HepG2 (cell line): ENCODE measurements at regions not wholly inside any gene's neighbourhood (a gene's known extent, or its start where the extent isn't known, plus 50 kb on each side); places are given as distances from the start of the nearest gene placed in this dataset.

Experiments used
- ATAC-seq: fragments of 200-7000 bp; cut with Tn5 transposase; 3 replicates; pipeline ENCODE4 v1.9.1; 2020; ENCODE audit warnings: mild to moderate bottlenecking, moderate library complexity
- BruUV-seq: library from RNA; stranded (reverse); fragments of 400-500 nt; replicated peaks from 2 replicates; lab custom pipeline; 2021; lab: Mats Ljungman, UMichigan
- CTCF ChIA-PET: fragments of 300-600 bp; formaldehyde crosslinking; extraction: SDS; loops from one replicate; lab custom pipeline; 2021; ENCODE audit warnings: low total read pairs, inconsistent platforms, low intra/inter-chr PET ratio; lab: Yijun Ruan, JAX
- POLR2A ChIA-PET: fragments of 350-600 bp; sonication (Branson Sonifier 250); formaldehyde crosslinking; loops from one replicate; lab custom pipeline; 2020; ENCODE audit warnings: antibody characterized with exemption, inconsistent platforms; lab: Yijun Ruan, JAX
- DNase-seq: peaks from one replicate; pipeline ENCODE4 v3.0.0-alpha.2; 2015; ENCODE audit warnings: low spot score
- FAIRE-seq: peaks from 3 replicates; lab custom pipeline; 2011; peaks lifted over from hg19 to GRCh38; lab: Jason Lieb, UNC
- H2AFZ ChIP-seq: one replicate; pipeline ENCODE4 v1.6.1; 2011; ENCODE audit warnings: low read length, inconsistent platforms
- H3K27ac ChIP-seq: fragments of 300-600 bp; 3 replicates; pipeline ENCODE4 v1.8.0; 2011; ENCODE audit warnings: mixed run types, mild to moderate bottlenecking, mixed read lengths, low read length, inconsistent platforms; ENCODE audit not compliant: insufficient read depth; ENCODE audit errors: extremely low read length
- H3K27me3 ChIP-seq, 2 experiments: fragments of 200-600 bp in 1 of 2; 2 replicates in 1 of 2; 3 replicates in 1 of 2; pipeline versions ENCODE4 v1.6.0 to v1.8.0; 2011; ENCODE audit warnings: low read length in 2 of 2, mild to moderate bottlenecking in 2 of 2, moderate library complexity in 2 of 2, inconsistent platforms in 1 of 2; ENCODE audit not compliant: insufficient read depth in 2 of 2, control insufficient read depth in 1 of 2
- H3K36me3 ChIP-seq, 2 experiments: fragments of 200-600 bp in 1 of 2; replicated peaks in 1 of 2; 2 replicates in 1 of 2; 3 replicates in 1 of 2; pipeline versions ENCODE4 v1.5.1 to v1.8.0; 2011; ENCODE audit warnings: low read length in 2 of 2, inconsistent platforms in 1 of 2; ENCODE audit not compliant: insufficient read depth in 2 of 2, control insufficient read depth in 1 of 2
- H3K4me1 ChIP-seq: 2 replicates; pipeline ENCODE4 v1.5.1; 2012; ENCODE audit warnings: low read length, inconsistent platforms; ENCODE audit not compliant: insufficient read depth
- H3K4me2 ChIP-seq: 2 replicates; pipeline ENCODE4 v1.6.0; 2011; ENCODE audit warnings: low read depth, low read length, inconsistent platforms
- H3K4me3 ChIP-seq, 3 experiments: fragments of 200-600 bp in 1 of 3; sonication (generic), shearing (Covaris generic) in 1 of 3; replicated peaks in 1 of 3; 2 replicates each; pipeline ENCODE4 v1.5.1; 2011 to 2016; ENCODE audit warnings: low read length in 3 of 3, inconsistent platforms in 2 of 3, low read depth in 2 of 3, mild to moderate bottlenecking in 2 of 3, control low read depth in 1 of 3, mixed read lengths in 1 of 3; ENCODE audit not compliant: insufficient read depth in 1 of 3
- H3K79me2 ChIP-seq: one replicate; pipeline ENCODE4 v1.6.1; 2011; ENCODE audit warnings: low read length, inconsistent platforms; ENCODE audit not compliant: insufficient read depth
- H3K9ac ChIP-seq: 2 replicates; pipeline ENCODE4 v1.6.0; 2011; ENCODE audit warnings: mild to moderate bottlenecking, low read depth, low read length, inconsistent platforms; ENCODE audit not compliant: insufficient read depth
- H3K9me3 ChIP-seq: 2 replicates; pipeline ENCODE4 v1.5.1; 2012; ENCODE audit warnings: mild to moderate bottlenecking, low read length
- H4K20me1 ChIP-seq: 2 replicates; pipeline ENCODE4 v1.6.0; 2011; ENCODE audit warnings: inconsistent platforms, mild to moderate bottlenecking, low read length, moderate library complexity; ENCODE audit not compliant: insufficient read depth
- MBNL3 ChIP-seq: fragments of 250-450 bp; sonication (Bioruptor Pico); conservative IDR thresholded peaks from 2 replicates; pipeline ENCODE4 v1.8.0; 2022; ENCODE audit warnings: mild to moderate bottlenecking, inconsistent platforms
- SMAD1 ChIP-seq: sonication (generic); formaldehyde crosslinking; IDR thresholded peaks from 2 replicates; pipeline ENCODE4 v1.4.0; 2020; ENCODE audit warnings: missing genetic modification reagents, low read depth, mild to moderate bottlenecking, borderline replicate concordance
- SOX6 ChIP-seq, 2 experiments: fragments of 450-650 bp in 1 of 2; sonication (generic) in 1 of 2; formaldehyde crosslinking in 1 of 2; IDR thresholded peaks; 2 replicates each; pipeline versions ENCODE4 v1.4.0 to v1.6.1; 2017 to 2020; ENCODE audit warnings: antibody characterized with exemption in 1 of 2, mild to moderate bottlenecking in 1 of 2, missing genetic modification reagents in 1 of 2
- ZNF205 ChIP-seq: IDR thresholded peaks from 2 replicates; pipeline ENCODE4 v1.6.1; 2018; ENCODE audit warnings: missing biosample characterization, missing genetic modification reagents
- ZNF234 ChIP-seq: sonication (generic); formaldehyde crosslinking; conservative IDR thresholded peaks from 2 replicates; pipeline ENCODE4 v1.5.1; 2020; ENCODE audit warnings: mild to moderate bottlenecking, missing genetic modification reagents
- ZNF503 ChIP-seq: sonication (generic); formaldehyde crosslinking; IDR thresholded peaks from 2 replicates; pipeline ENCODE4 v1.4.0; 2020; ENCODE audit warnings: missing genetic modification reagents
- ZSCAN20 ChIP-seq: sonication (generic); formaldehyde crosslinking; IDR thresholded peaks from 2 replicates; pipeline ENCODE4 v1.4.0; 2020; ENCODE audit warnings: missing genetic modification reagents, mild to moderate bottlenecking, borderline replicate concordance
- WGBS: methylation state at CpG from one replicate; pipeline ENCODE4 v1.1.6; 2017; ENCODE audit warnings: low lambda C conversion rate; 5-methylcytosine and 5-hydroxymethylcytosine counted together
- in situ Hi-C: cut with HindIII; loops from 2 replicates; pipeline ENCODE4 v1.10.0; 2017; ENCODE audit warnings: low pct_unique_long_range_greater_than_20kb; ENCODE audit not compliant: extremely low pct_ligation_motif_present
- intact Hi-C: fragments of 100-400 bp; cut with micrococcal nuclease; formaldehyde crosslinking; loops from one replicate; pipeline ENCODE4 v1.10.0; 2022; ENCODE audit not compliant: unreplicated experiment
- TF ChIP-seq, protein P1 (sequence below): sonication (generic); formaldehyde crosslinking; IDR thresholded peaks from 2 replicates; pipeline ENCODE4 v1.5.0; 2020; ENCODE audit warnings: missing genetic modification reagents
- TF ChIP-seq, protein P2 (sequence below): sonication (generic); formaldehyde crosslinking; IDR thresholded peaks from 2 replicates; pipeline ENCODE4 v1.8.0; 2023; ENCODE audit warnings: mild to moderate bottlenecking, missing genetic modification reagents

DNA sequence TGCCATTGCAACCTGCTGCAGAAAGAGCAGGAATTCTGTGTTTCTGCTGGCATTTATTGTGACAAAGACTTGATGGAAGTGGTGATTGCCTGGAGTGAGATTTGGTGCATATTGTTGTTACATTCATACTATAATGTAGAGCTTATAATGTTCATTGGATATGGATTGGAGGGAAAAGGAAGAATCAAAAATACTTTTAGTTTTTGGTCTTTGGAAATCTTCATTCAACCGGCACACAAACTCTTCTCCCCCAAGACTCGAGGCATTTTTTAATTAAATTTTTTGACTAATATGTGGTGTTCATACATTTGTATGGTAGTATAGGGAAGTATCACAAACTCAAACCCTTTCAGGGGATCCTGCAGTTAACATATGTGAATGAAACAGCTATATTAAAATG, 380.8 kb downstream of the DOK5 start:
- no peak overlapping the region for H3K4me3 ChIP-seq
- DNase-seq, result no peak
- no peaks in the 10 kb centered on the region for H3K36me3 ChIP-seq
- H3K9me3 ChIP-seq, result peaks cover 93% of the 10 kb centered on the region
- no peak overlapping the region for H2AFZ ChIP-seq
- H3K27ac ChIP-seq, result no peak overlapping the region
- intact Hi-C loops, result no loop called here
- WGBS, result 44% methylated on average over 2 of the region's 2 CpGs
- FAIRE-seq, result no peak
- BruUV-seq, result no TSS peak
- no peaks in the 10 kb centered on the region for H3K79me2 ChIP-seq
- H3K4me1 ChIP-seq, result no peaks in the 10 kb centered on the region
- no peaks in the 10 kb centered on the region for H4K20me1 ChIP-seq
- ChIA-PET CTCF (no interaction called here), POLR2A (no interaction called here)
- in situ Hi-C loops, result no loop called here
- TF ChIP-seq MBNL3 (CRISPR knock-in tag) (no peak), ZNF234 (CRISPR knock-in tag) (no peak), ZSCAN20 (CRISPR knock-in tag) (no peak), SOX6 (IDR thresholded peaks at IDR 0.05) (no peak), SOX6 (CRISPR knock-in tag; IDR thresholded peaks at IDR 0.05) (no peak), SMAD1 (CRISPR knock-in tag) (no peak), ZNF503 (CRISPR knock-in tag) (no peak), ZNF205 (CRISPR knock-in tag) (no peak)
- TF ChIP-seq, protein P1, sequence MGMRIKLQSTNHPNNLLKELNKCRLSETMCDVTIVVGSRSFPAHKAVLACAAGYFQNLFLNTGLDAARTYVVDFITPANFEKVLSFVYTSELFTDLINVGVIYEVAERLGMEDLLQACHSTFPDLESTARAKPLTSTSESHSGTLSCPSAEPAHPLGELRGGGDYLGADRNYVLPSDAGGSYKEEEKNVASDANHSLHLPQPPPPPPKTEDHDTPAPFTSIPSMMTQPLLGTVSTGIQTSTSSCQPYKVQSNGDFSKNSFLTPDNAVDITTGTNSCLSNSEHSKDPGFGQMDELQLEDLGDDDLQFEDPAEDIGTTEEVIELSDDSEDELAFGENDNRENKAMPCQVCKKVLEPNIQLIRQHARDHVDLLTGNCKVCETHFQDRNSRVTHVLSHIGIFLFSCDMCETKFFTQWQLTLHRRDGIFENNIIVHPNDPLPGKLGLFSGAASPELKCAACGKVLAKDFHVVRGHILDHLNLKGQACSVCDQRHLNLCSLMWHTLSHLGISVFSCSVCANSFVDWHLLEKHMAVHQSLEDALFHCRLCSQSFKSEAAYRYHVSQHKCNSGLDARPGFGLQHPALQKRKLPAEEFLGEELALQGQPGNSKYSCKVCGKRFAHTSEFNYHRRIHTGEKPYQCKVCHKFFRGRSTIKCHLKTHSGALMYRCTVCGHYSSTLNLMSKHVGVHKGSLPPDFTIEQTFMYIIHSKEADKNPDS (CRISPR knock-in tag), result no peak
- TF ChIP-seq, protein P2, sequence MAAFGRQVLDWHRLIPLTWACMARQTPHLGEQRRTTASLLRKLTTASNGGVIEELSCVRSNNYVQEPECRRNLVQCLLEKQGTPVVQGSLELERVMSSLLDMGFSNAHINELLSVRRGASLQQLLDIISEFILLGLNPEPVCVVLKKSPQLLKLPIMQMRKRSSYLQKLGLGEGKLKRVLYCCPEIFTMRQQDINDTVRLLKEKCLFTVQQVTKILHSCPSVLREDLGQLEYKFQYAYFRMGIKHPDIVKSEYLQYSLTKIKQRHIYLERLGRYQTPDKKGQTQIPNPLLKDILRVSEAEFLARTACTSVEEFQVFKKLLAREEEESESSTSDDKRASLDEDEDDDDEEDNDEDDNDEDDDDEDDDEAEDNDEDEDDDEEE (CRISPR knock-in tag), result no peak
- H3K9ac ChIP-seq, result no peak overlapping the region
- no peak overlapping the region for H3K4me2 ChIP-seq
- ATAC-seq, result no peak
- no peaks in the 10 kb centered on the region for H3K27me3 ChIP-seq
